GM18517 (cell line): ENCODE measurements at regions not wholly inside any gene's neighbourhood (a gene's known extent, or its start where the extent isn't known, plus 50 kb on each side); places are given as distances from the start of the nearest gene placed in this dataset.
"Not testable (repeated sequence)": the region's sequence is repeated elsewhere in the genome, so short reads cannot be mapped to it uniquely, and the experiment has no call there.

ENCODE experiments used
- ATAC-seq: cut with Tn5 transposase; IDR thresholded peaks from one replicate; pipeline ENCODE4 v1.9.1; 2021; ENCODE audit warnings: mild to moderate bottlenecking, moderate library complexity; ENCODE audit not compliant: unreplicated experiment

DNA sequence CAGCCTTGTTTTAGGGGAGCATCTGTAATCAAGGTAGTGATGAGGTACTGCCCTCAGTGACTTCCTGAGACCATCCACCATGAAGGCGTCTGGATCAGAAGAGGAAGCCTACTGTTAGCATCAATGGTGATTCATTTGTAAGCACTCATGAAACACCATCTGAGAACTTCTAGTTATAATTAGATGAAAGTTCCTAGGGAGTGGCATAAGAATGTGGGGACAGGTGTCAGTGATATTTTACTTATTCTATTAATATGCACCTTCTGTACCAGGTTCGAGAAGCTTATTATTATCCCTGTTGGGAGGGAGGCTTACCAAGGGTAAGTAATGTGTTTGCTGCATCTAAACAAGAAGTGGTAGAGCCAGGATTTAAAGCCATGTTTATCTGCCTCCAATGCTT is 295.8 kb upstream of the TBL1XR1 start:
- ATAC-seq, result no peak

GRCh38 chr3:177494216-177494615 is 296.9 kb upstream of the TBL1XR1 start:
- ATAC-seq, result no peak

- ATAC-seq, result no peak
Observed at GRCh38 chr3:177495566-177495965, 298.3 kb upstream of the TBL1XR1 start.

- ATAC-seq, result no peak
Observed at GRCh38 chr3:177498037-177498857, 301.0 kb upstream of the TBL1XR1 start.

DNA sequence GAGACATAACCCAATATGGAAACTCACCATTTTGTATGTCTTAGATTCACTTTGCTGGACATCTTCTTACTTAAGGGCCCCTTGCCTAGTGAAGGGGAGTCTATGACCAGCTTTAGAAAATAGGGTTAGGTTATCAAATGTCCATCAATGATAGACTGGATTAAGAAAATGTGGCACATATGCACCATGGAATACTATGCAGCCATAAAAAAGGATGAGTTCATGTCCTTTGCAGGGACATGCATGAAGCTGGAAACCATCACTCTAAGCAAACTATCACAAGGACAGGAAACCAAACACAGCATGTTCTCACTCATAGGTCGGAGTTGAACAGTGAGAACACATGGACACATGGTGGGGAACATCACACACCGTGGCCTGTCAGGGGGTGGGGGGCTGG is 301.8 kb upstream of the TBL1XR1 start:
- not testable (repeated sequence) for ATAC-seq

DNA sequence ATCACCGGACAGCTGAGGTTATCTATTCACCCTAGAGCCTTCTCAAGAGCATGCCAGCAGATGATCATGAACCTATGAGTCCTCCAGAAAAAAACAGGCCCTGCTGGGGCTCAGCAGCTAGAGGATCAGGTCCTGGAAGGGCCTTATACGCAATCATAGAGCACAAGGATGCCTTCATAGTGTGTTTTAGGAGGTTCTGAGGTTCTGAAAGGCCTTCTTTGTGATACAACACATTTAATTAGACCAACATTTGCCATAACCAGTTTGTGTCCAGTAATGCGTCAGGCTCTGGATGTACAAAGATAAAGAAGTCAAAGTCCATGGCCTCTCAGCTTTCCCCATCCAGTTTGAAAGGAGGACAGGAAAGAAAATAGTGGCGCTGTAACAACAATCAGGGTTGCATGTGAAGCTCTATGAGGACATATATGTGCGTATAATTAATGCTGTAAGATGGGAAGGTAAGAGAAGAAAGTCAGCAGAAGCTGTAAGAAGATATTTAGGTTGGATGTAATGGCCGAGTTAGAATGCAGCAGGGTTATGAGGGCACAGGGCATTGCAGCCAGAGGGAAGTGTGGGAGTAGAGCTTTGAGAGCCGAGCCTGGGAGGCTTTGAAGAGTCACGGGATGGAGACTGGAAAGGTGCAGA is 302.6 kb upstream of the TBL1XR1 start:
- ATAC-seq, result no peak

GRCh38 chr3:177510693-177511216 is 313.5 kb upstream of the TBL1XR1 start:
- ATAC-seq, result no peak

GRCh38 chr3:177512945-177513814 is 315.9 kb upstream of the TBL1XR1 start:
- ATAC-seq, result no peak

DNA sequence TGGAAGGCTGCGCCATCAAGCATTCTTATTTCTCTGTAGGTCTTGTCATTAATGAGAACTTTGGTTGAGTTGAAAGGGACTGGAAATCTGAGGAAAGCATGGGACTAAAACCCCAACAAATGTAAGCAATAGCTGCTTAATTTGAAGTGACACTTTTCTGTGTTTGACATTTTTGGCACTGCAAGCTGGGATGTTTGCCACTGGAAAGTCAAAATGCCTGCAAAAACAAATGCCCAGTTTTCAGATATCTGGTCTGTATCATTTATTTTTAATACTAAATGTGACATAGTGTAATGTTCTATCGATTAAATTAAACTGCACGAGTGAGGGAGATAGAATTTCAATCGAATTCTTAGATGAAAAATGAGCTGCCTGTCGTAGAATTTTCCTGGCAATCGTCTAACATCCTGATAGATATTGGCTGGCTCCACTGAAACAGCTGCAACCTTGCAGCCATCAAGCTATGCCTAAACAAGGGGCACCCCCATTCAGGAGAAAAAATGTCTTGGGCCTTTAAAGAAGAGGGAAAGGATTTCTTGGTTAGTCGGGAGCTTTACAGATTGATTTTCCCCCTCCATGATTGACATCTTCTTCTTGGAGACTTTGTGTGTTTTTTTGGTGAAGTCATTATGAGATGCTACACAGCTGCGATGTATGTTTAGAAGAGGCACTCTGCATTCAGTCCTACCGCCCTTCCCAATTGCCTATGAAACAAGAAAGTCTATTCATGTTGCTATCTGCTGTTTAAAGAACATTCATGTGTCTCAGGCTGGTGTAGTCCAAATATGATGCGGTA is 316.7 kb upstream of the TBL1XR1 start:
- no peak for ATAC-seq

DNA sequence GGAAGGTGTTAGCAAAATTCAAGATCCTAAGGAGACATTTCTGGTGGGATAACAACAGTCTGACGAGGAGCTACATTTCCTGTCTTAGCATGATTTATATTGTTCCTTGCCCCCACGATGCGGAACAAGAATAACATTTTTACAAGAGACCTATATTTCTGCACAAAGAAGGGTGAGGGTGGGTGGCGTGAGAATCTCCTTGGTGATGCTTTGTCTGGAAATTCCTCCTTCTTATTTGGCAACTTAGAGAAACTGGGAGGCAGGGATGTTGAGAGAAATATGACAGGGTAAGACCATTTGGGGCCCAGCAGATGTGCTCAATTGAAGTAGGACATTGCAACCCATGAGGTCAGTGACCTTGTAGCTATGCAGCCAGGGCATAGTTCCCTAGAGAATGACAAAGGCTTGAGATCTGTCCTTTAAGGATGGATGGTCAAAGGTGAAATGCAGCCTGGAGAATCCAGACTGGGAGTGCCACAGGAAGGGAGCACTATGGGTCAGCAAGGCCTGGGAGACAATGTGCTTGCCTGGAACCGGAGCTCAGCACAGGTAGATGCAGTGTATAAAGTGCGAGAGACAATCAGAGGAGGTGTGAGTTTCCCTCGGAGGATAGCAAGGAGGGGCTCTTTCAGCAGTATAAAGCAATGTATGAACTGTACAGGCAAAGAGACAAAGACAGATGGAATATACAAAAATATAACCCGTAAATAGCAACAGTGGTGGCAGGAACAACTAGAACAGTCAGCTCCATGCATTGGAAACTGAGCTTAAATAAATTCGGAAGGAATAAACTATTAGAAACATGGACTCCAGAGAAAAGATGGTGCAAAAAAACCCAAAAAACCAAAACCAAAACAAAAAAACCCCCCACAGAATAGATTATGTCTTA is 317.6 kb upstream of the TBL1XR1 start:
- ATAC-seq, result no peak

GRCh38 chr3:177515786-177516157 is 318.5 kb upstream of the TBL1XR1 start:
- ATAC-seq, result no peak

GRCh38 chr3:177516158-177517011 is 319.1 kb upstream of the TBL1XR1 start:
- ATAC-seq, result no peak

- ATAC-seq, result no peak
Observed at GRCh38 chr3:177517906-177518305, 320.6 kb upstream of the TBL1XR1 start.

DNA sequence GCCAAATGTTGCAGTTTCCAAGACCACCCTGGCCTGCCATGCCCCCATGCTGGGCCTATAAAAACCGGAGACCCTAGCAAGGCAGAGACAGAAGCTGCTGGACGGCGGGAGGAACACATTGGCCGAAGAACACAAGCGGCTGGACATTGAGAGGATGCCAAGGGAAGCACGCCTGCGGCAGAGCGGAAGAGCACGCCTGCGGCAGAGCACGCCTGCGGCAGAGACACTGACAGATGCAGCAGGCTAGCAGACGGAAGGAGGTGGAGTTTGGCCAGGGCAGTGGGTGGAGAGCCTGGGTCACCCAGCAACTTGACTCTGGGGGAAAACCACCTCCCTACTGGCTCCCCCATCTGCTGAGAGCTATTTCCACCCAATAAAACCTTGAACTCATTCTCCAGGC is 322.3 kb upstream of the TBL1XR1 start:
- no peak for ATAC-seq

GRCh38 chr3:177521305-177521704 is 324.0 kb upstream of the TBL1XR1 start:
- no peak for ATAC-seq

DNA sequence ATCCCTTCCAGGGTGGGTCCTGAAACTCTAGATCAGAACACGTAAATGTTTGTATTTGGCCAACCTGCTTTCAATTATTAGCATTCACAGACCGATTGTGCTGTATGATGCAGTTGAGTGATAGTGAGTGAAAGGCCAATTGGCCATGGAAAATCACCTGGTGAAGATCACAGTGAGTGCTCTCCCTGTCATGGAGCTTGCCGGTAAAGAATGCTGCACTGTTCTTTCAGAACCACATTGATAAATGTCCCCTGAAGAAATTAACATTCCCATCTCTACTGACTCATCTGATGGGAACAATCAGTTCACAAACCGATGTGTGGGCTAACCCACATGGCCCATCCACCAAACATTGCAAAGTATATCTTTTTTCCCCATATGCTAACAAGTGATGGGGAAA is 324.8 kb upstream of the TBL1XR1 start:
- no peak for ATAC-seq

DNA sequence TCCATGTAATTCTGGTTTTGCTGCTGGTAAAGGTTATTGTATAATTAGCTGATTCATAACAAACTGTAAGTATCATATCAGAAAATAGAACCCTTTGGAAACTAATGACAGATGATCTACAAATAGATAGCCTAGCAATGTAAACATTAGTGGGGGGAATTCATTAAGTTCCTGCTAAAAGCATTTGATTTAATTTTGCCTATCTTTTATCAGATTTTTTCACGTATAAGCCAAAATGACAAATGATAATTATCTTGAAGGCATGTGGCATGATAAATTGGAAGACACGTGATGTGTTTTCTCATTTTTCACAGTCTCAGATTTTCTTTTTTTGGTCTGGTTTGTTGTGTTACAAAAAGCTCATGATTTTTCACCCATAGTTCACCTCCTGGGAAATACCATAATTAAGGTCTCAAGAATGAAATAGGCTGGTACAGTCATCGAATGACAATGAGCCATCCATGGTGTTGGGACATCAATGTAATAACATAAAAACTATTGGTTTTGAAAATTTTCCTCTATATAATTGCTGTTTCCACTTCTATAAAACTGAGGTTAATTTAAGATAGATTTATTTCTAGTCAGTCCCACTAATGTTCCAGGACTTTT is 325.9 kb upstream of the TBL1XR1 start:
- ATAC-seq, result no peak

- ATAC-seq, result no peak
Observed at GRCh38 chr3:177523872-177524438, 326.7 kb upstream of the TBL1XR1 start.
